ENCODE measurements at regions not wholly inside any gene's neighbourhood (a gene's known extent, or its start where the extent isn't known, plus 50 kb on each side); places are given as distances from the start of the nearest gene placed in this dataset.

GRCh38 chr4:112765317-112765974 is 128.5 kb downstream of the LARP7 start:
- TF ChIP-seq RAD21 (IDR thresholded peaks at IDR 0.05; ENCODE audit: low read depth) (peak; percentile 65), TAF1 (IDR thresholded peaks at IDR 0.05; ENCODE audit: low read depth) (no peak), TCF12 (IDR thresholded peaks at IDR 0.05; ENCODE audit: low read depth) (no peak), CREB1 (IDR thresholded peaks at IDR 0.05; ENCODE audit: low read depth) (no peak), EGR1 (IDR thresholded peaks at IDR 0.05) (no peak)
- TF ChIP-seq, protein P1, sequence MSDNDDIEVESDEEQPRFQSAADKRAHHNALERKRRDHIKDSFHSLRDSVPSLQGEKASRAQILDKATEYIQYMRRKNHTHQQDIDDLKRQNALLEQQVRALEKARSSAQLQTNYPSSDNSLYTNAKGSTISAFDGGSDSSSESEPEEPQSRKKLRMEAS (IDR thresholded peaks at IDR 0.05): no peak

DNA sequence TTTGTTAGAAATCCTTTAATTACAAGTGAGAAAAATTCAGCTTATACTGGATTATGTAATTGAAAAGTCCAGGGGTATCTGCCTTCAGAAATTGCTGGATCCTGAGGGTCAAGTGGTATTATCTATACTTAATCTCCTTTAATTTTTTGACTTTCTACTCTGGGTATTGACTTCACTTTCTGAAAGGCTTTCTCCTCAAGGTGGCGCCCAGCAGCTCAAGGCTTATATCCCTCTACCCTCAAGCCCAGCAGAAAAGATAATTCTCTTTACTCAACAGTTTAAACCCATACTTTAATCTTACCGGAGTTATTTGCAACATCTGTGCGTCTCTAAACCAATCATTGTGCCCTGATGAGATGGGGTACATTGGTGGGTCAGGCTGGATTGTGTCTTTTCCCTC is 129.5 kb downstream of the LARP7 start:
- TF ChIP-seq, protein P2, sequence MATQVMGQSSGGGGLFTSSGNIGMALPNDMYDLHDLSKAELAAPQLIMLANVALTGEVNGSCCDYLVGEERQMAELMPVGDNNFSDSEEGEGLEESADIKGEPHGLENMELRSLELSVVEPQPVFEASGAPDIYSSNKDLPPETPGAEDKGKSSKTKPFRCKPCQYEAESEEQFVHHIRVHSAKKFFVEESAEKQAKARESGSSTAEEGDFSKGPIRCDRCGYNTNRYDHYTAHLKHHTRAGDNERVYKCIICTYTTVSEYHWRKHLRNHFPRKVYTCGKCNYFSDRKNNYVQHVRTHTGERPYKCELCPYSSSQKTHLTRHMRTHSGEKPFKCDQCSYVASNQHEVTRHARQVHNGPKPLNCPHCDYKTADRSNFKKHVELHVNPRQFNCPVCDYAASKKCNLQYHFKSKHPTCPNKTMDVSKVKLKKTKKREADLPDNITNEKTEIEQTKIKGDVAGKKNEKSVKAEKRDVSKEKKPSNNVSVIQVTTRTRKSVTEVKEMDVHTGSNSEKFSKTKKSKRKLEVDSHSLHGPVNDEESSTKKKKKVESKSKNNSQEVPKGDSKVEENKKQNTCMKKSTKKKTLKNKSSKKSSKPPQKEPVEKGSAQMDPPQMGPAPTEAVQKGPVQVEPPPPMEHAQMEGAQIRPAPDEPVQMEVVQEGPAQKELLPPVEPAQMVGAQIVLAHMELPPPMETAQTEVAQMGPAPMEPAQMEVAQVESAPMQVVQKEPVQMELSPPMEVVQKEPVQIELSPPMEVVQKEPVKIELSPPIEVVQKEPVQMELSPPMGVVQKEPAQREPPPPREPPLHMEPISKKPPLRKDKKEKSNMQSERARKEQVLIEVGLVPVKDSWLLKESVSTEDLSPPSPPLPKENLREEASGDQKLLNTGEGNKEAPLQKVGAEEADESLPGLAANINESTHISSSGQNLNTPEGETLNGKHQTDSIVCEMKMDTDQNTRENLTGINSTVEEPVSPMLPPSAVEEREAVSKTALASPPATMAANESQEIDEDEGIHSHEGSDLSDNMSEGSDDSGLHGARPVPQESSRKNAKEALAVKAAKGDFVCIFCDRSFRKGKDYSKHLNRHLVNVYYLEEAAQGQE (IDR thresholded peaks at IDR 0.05; ENCODE audit: low read depth): no peak
- peak; percentile 36; the same call in 1 of the 2 replicates for TF ChIP-seq RAD21 (IDR thresholded peaks at IDR 0.05; ENCODE audit: low read depth)

DNA sequence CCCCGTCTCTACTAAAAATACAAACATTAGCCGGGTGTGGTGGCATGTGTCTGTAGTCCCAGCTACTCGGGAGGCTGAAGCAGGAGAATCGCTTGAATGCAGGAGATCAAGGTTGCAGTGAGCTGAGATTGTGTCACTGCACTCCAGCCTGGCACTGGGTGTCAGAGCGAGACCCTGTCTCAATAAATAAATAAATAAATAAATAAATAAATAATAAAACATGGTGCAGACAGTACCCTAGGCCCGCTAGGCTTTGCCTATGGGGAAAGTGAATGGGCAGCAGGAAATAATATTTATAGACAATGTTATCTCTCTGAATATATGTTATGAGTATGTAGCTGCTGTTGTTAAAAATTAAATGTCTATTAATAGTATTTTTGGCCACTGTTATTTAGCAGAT is 130.4 kb downstream of the LARP7 start:
- TF ChIP-seq TEAD4 (IDR thresholded peaks at IDR 0.05) (no peak), NFIC (IDR thresholded peaks at IDR 0.05) (no peak), RAD21 (IDR thresholded peaks at IDR 0.05; ENCODE audit: low read depth) (no peak), TAF1 (IDR thresholded peaks at IDR 0.05; ENCODE audit: low read depth) (no peak), TCF12 (IDR thresholded peaks at IDR 0.05; ENCODE audit: low read depth) (no peak), CREB1 (IDR thresholded peaks at IDR 0.05; ENCODE audit: low read depth) (no peak), ZBTB7A (IDR thresholded peaks at IDR 0.05; ENCODE audit: low read depth) (no peak), CEBPB (IDR thresholded peaks at IDR 0.05) (no peak), USF1 (IDR thresholded peaks at IDR 0.05) (no peak), FOXM1 (IDR thresholded peaks at IDR 0.05; ENCODE audit: borderline replicate concordance, low read depth) (no peak), EGR1 (IDR thresholded peaks at IDR 0.05) (no peak), YY1 (IDR thresholded peaks at IDR 0.05; ENCODE audit: low read depth) (no peak), EP300 (IDR thresholded peaks at IDR 0.05; ENCODE audit: borderline replicate concordance) (no peak)
- TF ChIP-seq, protein P1 (IDR thresholded peaks at IDR 0.05): no peak
- TF ChIP-seq, protein P2 (IDR thresholded peaks at IDR 0.05; ENCODE audit: low read depth): no peak

DNA sequence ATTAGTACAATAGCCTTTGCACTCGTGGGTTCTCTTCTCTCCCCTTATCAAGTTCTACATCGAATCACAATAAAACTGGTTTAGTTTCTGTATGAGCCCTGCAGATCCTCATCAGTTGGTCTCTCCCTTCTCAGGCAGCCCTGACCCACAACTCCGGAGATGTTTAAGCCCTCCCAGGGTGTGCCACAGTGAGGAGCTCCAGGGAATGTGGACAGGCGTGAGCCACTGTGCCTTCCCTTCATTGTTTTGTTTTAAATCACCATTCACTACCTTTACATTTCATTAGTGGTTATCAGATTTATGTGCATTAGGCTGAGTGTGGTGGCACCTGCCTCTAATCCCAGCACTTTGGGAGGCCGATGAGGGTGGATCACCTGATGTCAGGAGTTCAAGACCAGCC is 133.2 kb downstream of the LARP7 start:
- TF ChIP-seq NFIC (IDR thresholded peaks at IDR 0.05) (no peak), USF1 (IDR thresholded peaks at IDR 0.05) (no peak), TCF12 (IDR thresholded peaks at IDR 0.05; ENCODE audit: low read depth) (no peak), TAF1 (IDR thresholded peaks at IDR 0.05; ENCODE audit: low read depth) (no peak), RAD21 (IDR thresholded peaks at IDR 0.05; ENCODE audit: low read depth) (no peak), FOXM1 (IDR thresholded peaks at IDR 0.05; ENCODE audit: borderline replicate concordance, low read depth) (no peak), EP300 (IDR thresholded peaks at IDR 0.05; ENCODE audit: borderline replicate concordance) (no peak), ZBTB7A (IDR thresholded peaks at IDR 0.05; ENCODE audit: low read depth) (no peak), CREB1 (IDR thresholded peaks at IDR 0.05; ENCODE audit: low read depth) (no peak)
- TF ChIP-seq, protein P1 (IDR thresholded peaks at IDR 0.05): no peak

DNA sequence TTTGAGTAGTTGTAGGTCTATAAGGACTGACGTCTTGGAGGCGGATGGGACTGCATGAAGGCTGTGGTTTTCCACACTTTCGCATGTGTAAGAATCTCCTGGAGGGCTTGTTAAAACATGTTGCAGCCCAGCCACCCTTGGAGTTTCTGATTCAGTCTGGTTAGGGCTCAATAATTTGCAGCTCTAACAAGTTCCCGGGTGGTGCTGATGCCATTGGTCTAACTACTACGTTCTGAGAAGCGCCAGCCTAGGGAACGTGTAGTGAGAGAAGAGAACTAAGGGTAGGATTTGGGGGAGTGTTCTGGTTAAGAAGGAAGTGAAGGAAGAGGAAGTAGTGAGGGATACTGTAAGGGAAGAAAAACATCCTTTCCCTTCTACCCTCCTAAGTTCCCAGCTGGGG is 138.9 kb downstream of the LARP7 start:
- TF ChIP-seq CREB1 (IDR thresholded peaks at IDR 0.05; ENCODE audit: low read depth): no peak
- no peak for TF ChIP-seq NFIC (IDR thresholded peaks at IDR 0.05)
- no peak for TF ChIP-seq TEAD4 (IDR thresholded peaks at IDR 0.05)
- no peak for TF ChIP-seq FOXM1 (IDR thresholded peaks at IDR 0.05; ENCODE audit: borderline replicate concordance, low read depth)
- no peak for TF ChIP-seq ZBTB7A (IDR thresholded peaks at IDR 0.05; ENCODE audit: low read depth)
- TF ChIP-seq EP300 (IDR thresholded peaks at IDR 0.05; ENCODE audit: borderline replicate concordance): no peak
- TF ChIP-seq, protein P1 (IDR thresholded peaks at IDR 0.05): no peak
- TF ChIP-seq CEBPB (IDR thresholded peaks at IDR 0.05): no peak
- TF ChIP-seq TAF1 (IDR thresholded peaks at IDR 0.05; ENCODE audit: low read depth): no peak
- no peak for TF ChIP-seq USF1 (IDR thresholded peaks at IDR 0.05)
- no peak for TF ChIP-seq RAD21 (IDR thresholded peaks at IDR 0.05; ENCODE audit: low read depth)
- TF ChIP-seq, protein P2 (IDR thresholded peaks at IDR 0.05; ENCODE audit: low read depth): no peak
- TF ChIP-seq YY1 (IDR thresholded peaks at IDR 0.05; ENCODE audit: low read depth): no peak

All from Ishikawa (cell line).